Gastroesophageal sphincter (tissue), 4 donors: ENCODE measurements at regions not wholly inside any gene's neighbourhood (a gene's known extent, or its start where the extent isn't known, plus 50 kb on each side); places are given as distances from the start of the nearest gene placed in this dataset.
"Not testable (repeated sequence)": the region's sequence is repeated elsewhere in the genome, so short reads cannot be mapped to it uniquely, and the experiment has no call there.

Experiments used
- ATAC-seq: fragments of 150-250 bp; one replicate; pipeline ENCODE4 v1.9.1; 2016; ENCODE audit warnings: mild to moderate bottlenecking, moderate library complexity
- H3K27ac ChIP-seq, 4 donors: fragments of 200-600 bp; sonication (generic) in 3 of 4; 1 replicate in 3 of 4; 2 replicates in 1 of 4; pipeline ENCODE4 v1.5.1; 2016 to 2019
- H3K27me3 ChIP-seq: fragments of 200-600 bp; sonication (generic); one replicate; pipeline ENCODE4 v1.5.1; 2019
- H3K36me3 ChIP-seq, 2 donors: fragments of 200-600 bp; sonication (generic); one replicate each; pipeline ENCODE4 v1.5.1; 2019; ENCODE audit warnings: control low read depth in 1 of 2
- H3K4me1 ChIP-seq, 3 donors: fragments of 200-600 bp; sonication (generic); 1 replicate in 2 of 3; 2 replicates in 1 of 3; pipeline ENCODE4 v1.5.1; 2016 to 2019; ENCODE audit warnings: control low read depth in 2 of 3
- H3K4me3 ChIP-seq, 2 donors: fragments of 200-600 bp; sonication (generic); one replicate each; pipeline ENCODE4 v1.5.1; 2019; ENCODE audit warnings: mild to moderate bottlenecking in 1 of 2, moderate library complexity in 1 of 2
- H3K9me3 ChIP-seq, 3 donors: fragments of 200-600 bp; sonication (generic); one replicate each; pipeline ENCODE4 v1.5.1; 2017 to 2019; ENCODE audit warnings: control low read depth in 2 of 3
- EP300 ChIP-seq: sonication (generic); formaldehyde crosslinking; IDR thresholded peaks from one replicate; pipeline ENCODE4 v1.6.1; 2017; ENCODE audit warnings: antibody characterized with exemption, mild to moderate bottlenecking
- POLR2A ChIP-seq, 2 donors: fragments of 450-650 bp; IDR thresholded peaks; one replicate each; pipeline ENCODE4 v1.6.1; 2017; ENCODE audit warnings: antibody characterized with exemption in 2 of 2, mild to moderate bottlenecking in 2 of 2, moderate library complexity in 1 of 2
- POLR2AphosphoS5 ChIP-seq: sonication (generic); formaldehyde crosslinking; IDR thresholded peaks from one replicate; pipeline ENCODE4 v1.6.1; 2017; ENCODE audit warnings: antibody characterized with exemption
- WGBS, 2 donors: methylation state at CpG; one replicate each; pipeline ENCODE4 v1.1.5; 2018; ENCODE audit warnings: low coverage in 1 of 2; 5-methylcytosine and 5-hydroxymethylcytosine counted together
- TF ChIP-seq, protein P1 (sequence below), 4 experiments: fragments of 200-600 bp in 2 of 4; fragments of 450-650 bp in 2 of 4; sonication (generic) in 1 of 4; IDR thresholded peaks; one replicate each; pipeline ENCODE4 v1.5.1; 2017 to 2019; ENCODE audit warnings: antibody characterized with exemption in 4 of 4, mild to moderate bottlenecking in 2 of 4, moderate library complexity in 2 of 4

DNA sequence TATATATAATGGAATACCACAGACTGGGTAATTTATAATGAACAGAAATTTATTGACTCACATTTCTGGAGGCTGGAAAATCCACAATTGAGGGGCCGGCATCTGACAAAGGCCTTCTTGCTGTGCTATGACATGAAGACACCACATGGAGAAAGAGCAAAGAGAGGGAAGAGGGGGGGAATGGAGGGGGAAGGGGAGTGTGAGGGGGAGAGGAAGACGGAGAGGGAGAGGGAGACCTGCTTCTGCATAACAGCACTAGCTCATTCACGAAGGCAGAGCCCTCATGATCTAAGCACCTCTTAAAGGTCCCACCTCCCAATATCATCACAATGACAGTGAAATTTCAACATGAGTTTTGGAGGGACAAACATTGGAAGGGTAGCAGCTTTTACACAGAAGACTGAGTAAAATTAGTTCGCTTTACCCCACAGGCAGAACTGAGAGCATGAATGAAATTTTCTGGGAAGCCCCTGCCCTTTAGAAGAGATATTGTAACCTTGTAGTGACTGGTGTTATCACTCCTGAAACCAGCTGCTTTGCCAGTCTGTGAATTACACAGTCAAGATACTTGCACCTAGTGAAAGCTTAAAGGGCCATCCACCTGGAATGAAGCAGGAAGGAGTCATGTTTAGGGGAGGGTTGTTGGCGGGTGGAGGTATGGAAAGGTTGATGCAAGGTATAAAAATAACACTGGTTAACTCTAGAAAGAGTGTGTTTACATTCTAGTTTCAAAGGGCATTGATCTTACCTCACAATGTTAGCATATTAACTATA, 793.0 kb upstream of the TPTE start:
- not testable (repeated sequence) for H3K27ac ChIP-seq, H3K36me3 ChIP-seq, H3K27me3 ChIP-seq, H3K4me3 ChIP-seq, ATAC-seq, H3K4me1 ChIP-seq, H3K9me3 ChIP-seq
- WGBS, 2 donors: 46 to 52% methylated on average over 5 of the region's 5 CpGs

DNA sequence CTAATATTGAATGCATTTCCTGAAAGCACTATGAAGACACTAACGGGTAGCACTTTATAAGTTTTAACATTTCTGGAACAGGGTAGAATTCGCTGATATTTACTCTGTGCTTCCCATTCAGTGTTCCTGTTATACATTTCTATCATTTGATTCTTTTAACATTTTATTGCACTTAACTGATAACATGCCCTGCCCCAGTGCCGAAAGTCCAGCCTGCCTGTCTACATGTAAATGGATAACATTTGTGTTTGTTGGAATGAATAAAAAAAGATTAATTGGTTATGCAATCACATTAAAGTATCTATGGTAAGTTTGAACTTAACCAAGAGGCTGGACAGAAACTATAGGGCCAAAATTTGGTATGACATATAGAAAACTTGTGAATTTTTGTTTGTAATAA, 790.5 kb upstream of the TPTE start:
- no peak overlapping the region for H3K27ac ChIP-seq
- no peak for ATAC-seq
- H3K9me3 ChIP-seq: peaks cover 0 to 20% (median 2%) of the 10 kb centered on the region in 3 donors
- 73% methylated on average over 3 of the region's 3 CpGs for WGBS, 2 donors
- TF ChIP-seq, protein P1, sequence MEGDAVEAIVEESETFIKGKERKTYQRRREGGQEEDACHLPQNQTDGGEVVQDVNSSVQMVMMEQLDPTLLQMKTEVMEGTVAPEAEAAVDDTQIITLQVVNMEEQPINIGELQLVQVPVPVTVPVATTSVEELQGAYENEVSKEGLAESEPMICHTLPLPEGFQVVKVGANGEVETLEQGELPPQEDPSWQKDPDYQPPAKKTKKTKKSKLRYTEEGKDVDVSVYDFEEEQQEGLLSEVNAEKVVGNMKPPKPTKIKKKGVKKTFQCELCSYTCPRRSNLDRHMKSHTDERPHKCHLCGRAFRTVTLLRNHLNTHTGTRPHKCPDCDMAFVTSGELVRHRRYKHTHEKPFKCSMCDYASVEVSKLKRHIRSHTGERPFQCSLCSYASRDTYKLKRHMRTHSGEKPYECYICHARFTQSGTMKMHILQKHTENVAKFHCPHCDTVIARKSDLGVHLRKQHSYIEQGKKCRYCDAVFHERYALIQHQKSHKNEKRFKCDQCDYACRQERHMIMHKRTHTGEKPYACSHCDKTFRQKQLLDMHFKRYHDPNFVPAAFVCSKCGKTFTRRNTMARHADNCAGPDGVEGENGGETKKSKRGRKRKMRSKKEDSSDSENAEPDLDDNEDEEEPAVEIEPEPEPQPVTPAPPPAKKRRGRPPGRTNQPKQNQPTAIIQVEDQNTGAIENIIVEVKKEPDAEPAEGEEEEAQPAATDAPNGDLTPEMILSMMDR (IDR thresholded peaks at IDR 0.05): no peak
- TF ChIP-seq POLR2AphosphoS5 (no peak), POLR2A (IDR thresholded peaks at IDR 0.05) (no peak), EP300 (no peak)
- no peaks in the 10 kb centered on the region for H3K36me3 ChIP-seq
- H3K27me3 ChIP-seq: no peaks in the 10 kb centered on the region
- no peak overlapping the region for H3K4me3 ChIP-seq
- H3K4me1 ChIP-seq: no peaks in the 10 kb centered on the region

DNA sequence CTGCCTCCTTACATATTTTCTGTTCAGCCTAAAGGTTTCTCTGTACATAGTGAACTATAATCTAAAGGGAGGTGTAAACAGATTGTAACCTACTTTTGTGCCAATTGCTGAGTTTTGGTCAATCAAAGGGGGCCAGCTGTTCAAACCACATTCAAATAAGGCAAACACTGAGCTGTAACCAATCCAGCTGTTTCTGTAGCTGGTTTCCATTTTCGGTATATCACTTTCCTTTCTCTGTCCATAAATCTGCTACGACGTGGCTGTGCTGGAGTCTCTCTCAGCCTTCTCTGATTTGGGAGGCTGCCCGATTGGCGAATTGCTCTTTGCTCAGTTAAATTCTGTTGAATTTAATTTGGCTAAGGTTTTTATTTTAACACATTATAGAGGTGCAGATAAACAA, 790.1 kb upstream of the TPTE start:
- H3K4me3 ChIP-seq, ATAC-seq, H3K36me3 ChIP-seq, H3K27me3 ChIP-seq, H3K27ac ChIP-seq, H3K4me1 ChIP-seq: not testable (repeated sequence)
- peaks cover 0 to 25% (median 2%) of the 10 kb centered on the region in 3 donors for H3K9me3 ChIP-seq
- whole genome bisulfite sequencing, 2 donors: 52 to 57% methylated on average over 5 of the region's 5 CpGs

DNA sequence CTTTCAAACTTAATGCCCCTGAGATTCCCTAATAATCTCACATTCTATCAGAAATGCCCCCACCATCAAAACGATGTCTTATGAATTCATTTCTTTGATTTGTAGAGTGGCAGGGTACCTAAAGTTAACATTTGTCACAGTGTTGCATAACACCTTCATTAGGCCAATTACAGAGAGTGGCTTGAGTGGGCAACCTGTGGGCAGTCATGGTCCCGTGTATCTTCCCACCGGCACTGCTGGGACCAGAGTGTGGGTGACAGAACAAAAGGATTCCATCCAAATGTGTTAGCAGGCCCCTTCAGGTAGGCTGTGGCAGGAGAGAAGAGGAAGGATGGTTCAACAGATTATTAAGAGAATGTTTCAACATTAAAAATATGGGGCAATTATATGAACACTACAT, 788.8 kb upstream of the TPTE start:
- ATAC-seq, H3K36me3 ChIP-seq, H3K4me3 ChIP-seq, H3K27me3 ChIP-seq, H3K4me1 ChIP-seq, H3K27ac ChIP-seq: not testable (repeated sequence)
- peaks cover 0 to 30% (median 2%) of the 10 kb centered on the region in 3 donors for H3K9me3 ChIP-seq
- 55 to 58% methylated on average over 3 of the region's 3 CpGs for WGBS, 2 donors

DNA sequence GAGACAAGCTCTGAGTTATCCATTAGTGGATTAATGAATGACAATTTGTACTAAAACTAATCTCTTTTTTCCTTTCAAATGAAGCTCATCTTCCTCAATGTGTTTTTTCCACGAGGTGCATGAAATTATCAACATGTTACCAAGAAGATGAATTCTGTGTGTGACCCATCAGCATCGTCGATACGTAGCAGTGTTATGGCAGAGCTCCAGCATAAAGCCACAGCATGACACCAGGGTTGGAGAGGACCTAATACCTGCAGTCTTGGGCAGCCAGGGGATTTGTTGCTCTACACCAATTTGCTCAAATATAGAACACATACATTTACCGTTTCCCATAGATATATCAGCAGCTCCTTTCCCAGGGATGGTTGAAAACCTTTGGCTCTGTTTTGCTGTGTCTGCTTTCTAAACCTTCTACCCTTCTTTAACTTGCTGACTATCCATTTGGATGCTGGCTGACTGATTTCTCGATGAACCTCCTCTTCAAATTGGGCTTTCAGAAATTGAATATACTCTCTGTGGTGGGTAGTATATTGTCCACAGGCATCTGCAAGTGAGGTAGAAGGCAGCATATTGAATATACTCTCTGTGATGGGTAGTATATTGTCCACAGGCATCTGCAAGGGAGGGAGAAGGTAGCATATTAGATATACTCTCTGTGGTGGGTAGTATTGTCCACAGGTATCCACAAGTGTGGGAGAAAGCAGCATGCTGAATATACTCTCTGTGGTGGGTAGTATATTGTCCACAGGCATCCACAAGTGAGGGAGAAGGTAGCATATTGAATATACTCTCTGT, 787.4 kb upstream of the TPTE start:
- H3K36me3 ChIP-seq, H3K27ac ChIP-seq, H3K4me3 ChIP-seq, ATAC-seq, H3K4me1 ChIP-seq, H3K27me3 ChIP-seq: not testable (repeated sequence)
- H3K9me3 ChIP-seq: peaks cover 0 to 40% (median 0%) of the 10 kb centered on the region in 3 donors
- 67 to 79% methylated on average over 6 of the region's 6 CpGs for WGBS, 2 donors

DNA sequence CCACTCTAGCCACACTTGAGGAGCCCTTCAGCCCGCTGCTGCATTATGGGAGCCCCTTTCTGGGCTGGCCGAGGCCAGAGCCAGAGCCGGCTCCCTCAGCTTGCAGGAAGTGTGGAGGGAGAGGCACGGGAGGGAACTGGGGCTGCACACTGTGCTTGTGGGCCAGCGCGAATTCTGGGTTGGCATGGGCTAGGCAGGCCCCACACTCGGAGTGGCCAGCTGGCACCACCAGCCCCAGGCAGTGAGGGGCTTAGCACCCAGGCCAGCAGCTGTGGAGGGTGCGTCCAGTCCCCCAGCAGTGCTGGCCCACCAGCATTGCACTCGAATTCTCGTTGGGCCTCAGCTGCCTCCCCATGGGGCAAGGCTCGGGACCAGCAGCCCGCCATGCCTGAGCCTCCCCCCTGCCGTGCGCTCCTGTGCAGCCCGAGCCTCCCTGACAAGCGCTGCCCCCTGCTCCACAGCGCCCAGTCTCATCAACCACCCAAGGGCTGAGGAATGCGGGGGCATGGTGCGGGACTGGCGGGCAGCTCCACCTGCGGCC, 785.9 kb upstream of the TPTE start:
- ATAC-seq: peak; percentile 27
- peaks cover 0 to 40% (median 0%) of the 10 kb centered on the region in 3 donors for H3K9me3 ChIP-seq
- WGBS, 2 donors: 69 to 77% methylated on average over 3 to 10 of the region's 21 CpGs
- no peak overlapping the region for H3K27ac ChIP-seq
- no peaks in the 10 kb centered on the region for H3K4me1 ChIP-seq
- H3K36me3 ChIP-seq: no peaks in the 10 kb centered on the region
- TF ChIP-seq, protein P1 (IDR thresholded peaks at IDR 0.05): no peak
- TF ChIP-seq POLR2AphosphoS5 (no peak), POLR2A (IDR thresholded peaks at IDR 0.05) (no peak), EP300 (no peak)
- H3K4me3 ChIP-seq: no peak overlapping the region
- peaks cover 8% of the 10 kb centered on the region for H3K27me3 ChIP-seq

DNA sequence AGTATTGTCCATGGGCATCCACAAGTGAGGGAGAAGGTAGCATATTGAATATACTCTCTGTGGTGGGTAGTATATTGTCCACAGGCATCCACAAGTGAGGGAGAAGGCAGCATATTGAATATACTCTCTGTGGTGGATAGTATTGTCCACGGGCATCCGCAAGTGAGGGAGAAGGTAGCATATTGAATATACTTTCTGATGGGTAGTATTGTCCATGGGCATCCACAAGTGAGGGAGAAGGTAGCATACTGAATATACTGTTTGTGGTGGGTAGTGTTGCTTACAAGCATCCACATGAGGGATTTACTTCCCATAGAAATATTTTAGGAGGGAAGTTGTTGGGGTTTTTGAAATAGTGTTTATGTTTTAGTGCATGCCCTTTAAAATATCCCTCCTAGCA, 784.1 kb upstream of the TPTE start:
- WGBS, 2 donors: 47 to 57% methylated on average over 2 of the region's 2 CpGs
- not testable (repeated sequence) for H3K27ac ChIP-seq, ATAC-seq, H3K27me3 ChIP-seq, H3K36me3 ChIP-seq, H3K4me3 ChIP-seq, H3K4me1 ChIP-seq
- H3K9me3 ChIP-seq: peaks cover 0 to 40% (median 0%) of the 10 kb centered on the region in 3 donors

DNA sequence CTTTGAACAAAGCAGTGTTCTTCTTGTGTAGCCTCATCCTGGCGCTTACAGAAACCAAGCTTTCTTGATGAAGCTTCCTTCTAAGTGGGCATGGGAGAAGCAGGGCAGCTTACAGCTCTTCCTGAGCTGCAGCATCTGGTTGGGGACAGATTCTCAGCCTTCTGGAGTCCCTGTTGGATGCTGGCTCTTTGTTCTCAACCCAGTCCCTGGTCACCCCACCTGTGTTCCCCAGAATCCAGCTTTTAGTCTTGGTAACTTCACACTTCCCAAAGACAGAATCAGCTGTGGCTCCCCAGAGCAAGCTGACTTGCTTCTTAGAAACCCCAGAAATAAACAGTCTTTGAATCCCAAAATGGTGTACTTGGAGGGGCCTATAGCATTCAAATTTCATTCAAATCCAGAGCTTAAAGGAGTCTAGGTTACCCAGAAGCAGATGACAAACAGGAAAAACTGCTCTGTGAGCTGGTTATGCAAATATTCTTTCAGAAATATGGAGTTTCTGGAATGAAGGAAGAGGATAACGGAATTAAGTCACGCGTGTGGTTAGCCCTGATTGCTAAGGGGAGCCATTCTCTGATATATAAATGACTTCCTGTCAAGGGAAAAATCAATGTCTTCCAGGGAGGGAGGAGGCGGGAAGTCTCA, 783.4 kb upstream of the TPTE start:
- not testable (repeated sequence) for H3K27ac ChIP-seq, H3K27me3 ChIP-seq, H3K4me3 ChIP-seq, H3K4me1 ChIP-seq, H3K36me3 ChIP-seq, ATAC-seq
- WGBS, 2 donors: 48% methylated on average over 5 of the region's 5 CpGs
- peaks cover 0 to 40% (median 0%) of the 10 kb centered on the region in 3 donors for H3K9me3 ChIP-seq
